Fibroblast of lung (primary cell): ENCODE measurements at regions not wholly inside any gene's neighbourhood (a gene's known extent, or its start where the extent isn't known, plus 50 kb on each side); places are given as distances from the start of the nearest gene placed in this dataset.

Experiments used
- DNase-seq, 2 donors: peaks; one replicate each; pipeline versions ENCODE4 v3.0.0 to v3.0.0-alpha.2; 2010; ENCODE audit warnings: low read depth in 2 of 2
- H2AFZ ChIP-seq: 2 replicates; pipeline ENCODE4 v1.5.1; 2012; ENCODE audit warnings: low read length, control low read depth, inconsistent platforms
- H3K27ac ChIP-seq: 2 replicates; pipeline ENCODE4 v1.5.1; 2011; ENCODE audit warnings: low read length, control low read depth; ENCODE audit not compliant: insufficient read depth
- H3K27me3 ChIP-seq: 2 replicates; pipeline ENCODE4 v1.5.1; 2011; ENCODE audit warnings: mild to moderate bottlenecking, low read length; ENCODE audit not compliant: control insufficient read depth, insufficient read depth
- H3K36me3 ChIP-seq: 2 replicates; pipeline ENCODE4 v1.5.1; 2011; ENCODE audit warnings: low read length; ENCODE audit not compliant: control insufficient read depth, insufficient read depth
- H3K4me1 ChIP-seq: 2 replicates; pipeline ENCODE4 v1.5.1; 2011; ENCODE audit warnings: low read length; ENCODE audit not compliant: control insufficient read depth, insufficient read depth; ENCODE audit errors: extremely low read depth
- H3K4me2 ChIP-seq: 2 replicates; pipeline ENCODE4 v1.5.1; 2011; ENCODE audit warnings: low read length, control low read depth; ENCODE audit not compliant: insufficient read depth; ENCODE audit errors: extremely low read depth
- H3K4me3 ChIP-seq, 4 experiments: fragments of 200-600 bp in 1 of 4; sonication (generic) in 1 of 4; replicated peaks in 1 of 4; 2 replicates each; pipeline ENCODE4 v1.5.1; 2011 to 2016; ENCODE audit warnings: low read length in 4 of 4, low read depth in 3 of 4, mild to moderate bottlenecking in 3 of 4, control low read depth in 2 of 4, inconsistent platforms in 1 of 4, mixed read lengths in 1 of 4; ENCODE audit not compliant: insufficient read depth in 1 of 4; ENCODE audit errors: control extremely low read depth in 1 of 4
- H3K79me2 ChIP-seq: 2 replicates; pipeline ENCODE4 v1.5.1; 2012; ENCODE audit warnings: mild to moderate bottlenecking, low read length, inconsistent platforms; ENCODE audit not compliant: control insufficient read depth, insufficient read depth
- H3K9ac ChIP-seq: 2 replicates; pipeline ENCODE4 v1.5.1; 2011; ENCODE audit warnings: mild to moderate bottlenecking, low read length, control low read depth; ENCODE audit not compliant: insufficient read depth
- H3K9me3 ChIP-seq: 2 replicates; pipeline ENCODE4 v1.5.1; 2012; ENCODE audit warnings: low read depth, low read length; ENCODE audit not compliant: control insufficient read depth, insufficient read depth
- H4K20me1 ChIP-seq: 2 replicates; pipeline ENCODE4 v1.5.1; 2011; ENCODE audit warnings: low read length; ENCODE audit not compliant: control insufficient read depth, insufficient read depth; ENCODE audit errors: extremely low read depth
- EZH2 ChIP-seq: IDR thresholded peaks from 2 replicates; pipeline ENCODE4 v1.5.1; 2012; ENCODE audit warnings: low read length, control low read depth, mild to moderate bottlenecking; ENCODE audit errors: missing control alignments
- TF ChIP-seq, protein P1 (sequence below), 2 donors: IDR thresholded peaks in 1 of 2; conservative IDR thresholded peaks in 1 of 2; 1 replicate in 1 of 2; 2 replicates in 1 of 2; pipeline ENCODE4 v1.5.1; 2011 to 2012; ENCODE audit warnings: low read length in 2 of 2, control low read depth in 1 of 2, inconsistent platforms in 1 of 2, low read depth in 1 of 2, mild to moderate bottlenecking in 1 of 2

DNA sequence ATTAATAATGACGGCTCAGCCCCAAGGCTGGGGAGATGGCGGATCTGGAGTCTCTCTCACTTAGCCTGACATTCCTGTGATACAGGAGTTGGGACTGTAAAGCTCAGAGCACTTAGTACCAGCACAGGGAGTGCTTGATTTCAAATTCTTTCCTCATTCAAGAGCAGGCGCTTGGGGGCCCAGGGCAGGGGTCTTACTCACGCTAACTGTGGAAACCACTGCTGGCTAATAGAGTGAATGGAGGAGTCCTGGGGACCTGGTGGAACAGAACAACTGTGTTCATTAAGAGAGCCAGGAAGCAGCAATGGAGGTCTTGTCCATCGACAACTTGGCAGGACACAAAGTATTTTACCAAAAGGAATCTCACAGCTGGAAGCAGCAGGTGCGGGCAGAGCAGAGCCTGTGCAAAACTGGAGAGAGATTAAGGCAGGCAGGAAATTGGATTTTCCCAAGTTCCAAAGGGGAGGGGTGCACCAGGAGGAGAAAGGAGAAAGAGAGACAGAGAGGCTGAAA, 358.9 kb downstream of the TNS1 start:
- no peak for DNase-seq
- TF ChIP-seq, protein P1, sequence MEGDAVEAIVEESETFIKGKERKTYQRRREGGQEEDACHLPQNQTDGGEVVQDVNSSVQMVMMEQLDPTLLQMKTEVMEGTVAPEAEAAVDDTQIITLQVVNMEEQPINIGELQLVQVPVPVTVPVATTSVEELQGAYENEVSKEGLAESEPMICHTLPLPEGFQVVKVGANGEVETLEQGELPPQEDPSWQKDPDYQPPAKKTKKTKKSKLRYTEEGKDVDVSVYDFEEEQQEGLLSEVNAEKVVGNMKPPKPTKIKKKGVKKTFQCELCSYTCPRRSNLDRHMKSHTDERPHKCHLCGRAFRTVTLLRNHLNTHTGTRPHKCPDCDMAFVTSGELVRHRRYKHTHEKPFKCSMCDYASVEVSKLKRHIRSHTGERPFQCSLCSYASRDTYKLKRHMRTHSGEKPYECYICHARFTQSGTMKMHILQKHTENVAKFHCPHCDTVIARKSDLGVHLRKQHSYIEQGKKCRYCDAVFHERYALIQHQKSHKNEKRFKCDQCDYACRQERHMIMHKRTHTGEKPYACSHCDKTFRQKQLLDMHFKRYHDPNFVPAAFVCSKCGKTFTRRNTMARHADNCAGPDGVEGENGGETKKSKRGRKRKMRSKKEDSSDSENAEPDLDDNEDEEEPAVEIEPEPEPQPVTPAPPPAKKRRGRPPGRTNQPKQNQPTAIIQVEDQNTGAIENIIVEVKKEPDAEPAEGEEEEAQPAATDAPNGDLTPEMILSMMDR (conservative IDR thresholded peaks at IDR 0.05 in 1 of 2, IDR thresholded peaks at IDR 0.05 in 1 of 2; ENCODE audit: low read depth in 1 of 2, low read length in 2 of 2) = no peak
- TF ChIP-seq EZH2 = no peak
- H4K20me1 ChIP-seq = no peaks in the 10 kb centered on the region
- H3K36me3 ChIP-seq = no peaks in the 10 kb centered on the region
- H3K9me3 ChIP-seq = no peaks in the 10 kb centered on the region
- H3K4me2 ChIP-seq = no peak overlapping the region
- H2AFZ ChIP-seq = no peak overlapping the region
- no peaks in the 10 kb centered on the region for H3K4me1 ChIP-seq
- no peaks in the 10 kb centered on the region for H3K79me2 ChIP-seq
- H3K27ac ChIP-seq = no peak overlapping the region
- no peaks in the 10 kb centered on the region for H3K27me3 ChIP-seq
- H3K9ac ChIP-seq = no peak overlapping the region
- H3K4me3 ChIP-seq = no peak overlapping the region

DNA sequence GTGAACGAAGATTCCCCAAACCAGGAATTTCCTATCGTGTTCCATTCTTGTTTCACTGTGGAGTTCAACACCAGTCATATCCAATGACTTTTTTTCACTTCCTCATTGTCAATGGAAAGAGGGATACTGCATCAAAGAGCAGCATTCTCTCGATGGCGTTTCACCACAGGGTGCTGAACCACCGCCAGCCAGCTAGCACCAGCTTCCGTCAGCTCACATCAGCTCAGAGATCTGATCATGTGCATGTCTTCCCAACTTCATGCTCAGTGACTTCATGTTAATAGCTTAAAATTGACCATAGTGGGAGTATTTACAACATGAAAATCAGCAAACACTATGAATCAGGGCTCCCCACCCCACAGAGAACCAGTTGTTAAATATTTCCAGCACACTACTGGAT, 359.9 kb downstream of the TNS1 start:
- Histone ChIP-seq H3K4me2 (no peak overlapping the region), H3K27ac (no peak overlapping the region), H3K27me3 (no peaks in the 10 kb centered on the region), H3K36me3 (no peaks in the 10 kb centered on the region), H3K4me1 (no peaks in the 10 kb centered on the region), H3K9ac (no peak overlapping the region), H2AFZ (no peak overlapping the region), H3K4me3 (no peak overlapping the region), H3K79me2 (no peaks in the 10 kb centered on the region), H4K20me1 (no peaks in the 10 kb centered on the region), H3K9me3 (no peaks in the 10 kb centered on the region)
- TF ChIP-seq, protein P1 (conservative IDR thresholded peaks at IDR 0.05 in 1 of 2, IDR thresholded peaks at IDR 0.05 in 1 of 2; ENCODE audit: low read depth in 1 of 2, low read length in 2 of 2) = no peak
- TF ChIP-seq EZH2 = no peak
- DNase-seq = no peak

DNA sequence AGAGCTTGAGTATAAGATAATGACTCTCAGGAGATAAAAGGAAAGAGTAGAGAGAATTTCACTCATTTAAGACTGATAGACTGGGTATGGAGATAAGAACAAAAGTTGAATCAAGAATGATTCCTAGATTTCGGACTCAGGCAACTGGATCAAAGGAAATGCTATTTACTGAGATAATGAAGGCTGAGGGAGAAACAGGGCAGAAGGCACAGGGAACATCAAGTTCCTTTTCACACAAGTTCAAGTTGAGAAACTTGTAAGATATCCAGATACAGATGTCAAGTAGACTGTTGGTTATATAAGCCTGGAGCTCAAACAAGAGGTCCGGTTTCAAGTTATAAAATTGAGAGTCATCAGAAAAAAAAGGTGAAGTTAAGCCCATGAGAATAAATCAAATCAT, 360.8 kb downstream of the TNS1 start:
- Histone ChIP-seq H3K36me3 (no peaks in the 10 kb centered on the region), H3K4me2 (no peak overlapping the region), H3K79me2 (no peaks in the 10 kb centered on the region), H3K4me3 (no peak overlapping the region), H4K20me1 (no peaks in the 10 kb centered on the region), H3K27ac (no peak overlapping the region), H2AFZ (no peak overlapping the region), H3K9ac (no peak overlapping the region), H3K4me1 (no peaks in the 10 kb centered on the region), H3K9me3 (no peaks in the 10 kb centered on the region), H3K27me3 (no peaks in the 10 kb centered on the region)
- DNase-seq = no peak
- TF ChIP-seq EZH2 = no peak
- TF ChIP-seq, protein P1 (conservative IDR thresholded peaks at IDR 0.05 in 1 of 2, IDR thresholded peaks at IDR 0.05 in 1 of 2; ENCODE audit: low read depth in 1 of 2, low read length in 2 of 2) = no peak
